ENCODE measurements at regions not wholly inside any gene's neighbourhood (a gene's known extent, or its start where the extent isn't known, plus 50 kb on each side); places are given as distances from the start of the nearest gene placed in this dataset.

DNA sequence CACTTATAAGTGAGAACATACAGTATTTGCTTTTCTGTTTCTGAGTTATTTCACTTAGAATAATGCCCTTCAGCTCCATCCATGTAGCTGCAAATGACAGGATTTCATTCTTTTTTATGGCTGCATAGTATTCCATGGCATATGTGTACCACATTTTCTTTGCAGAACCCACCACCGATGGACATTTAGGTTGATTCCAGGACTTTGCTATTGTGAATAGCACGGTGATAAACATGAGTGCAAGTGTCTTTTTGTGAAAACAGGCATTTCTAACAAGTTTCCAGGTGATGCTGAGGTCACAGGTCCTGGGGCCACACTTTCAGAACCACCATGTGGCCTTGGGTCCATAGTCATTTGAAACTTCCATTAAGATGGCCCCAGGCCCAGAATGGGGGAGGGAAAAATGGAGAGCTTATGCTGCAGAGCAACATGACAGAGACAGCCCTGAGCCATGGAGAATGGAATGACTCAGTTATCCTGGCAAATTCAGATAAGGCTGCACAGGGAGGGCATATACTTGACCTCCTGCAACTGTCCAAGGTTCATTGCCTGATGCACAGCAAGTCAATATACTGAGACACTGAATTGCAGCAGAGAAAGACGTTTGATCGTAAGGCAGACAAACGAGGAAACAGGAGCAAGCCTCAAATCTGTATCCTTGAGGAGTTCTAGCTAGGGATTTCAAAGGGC, 248.0 kb upstream of the GALNT17 start:
- TF ChIP-seq POLR2AphosphoS5 (IDR thresholded peaks at IDR 0.05; ENCODE audit: borderline replicate concordance, low read depth, low read length) = no peak
- no peak for TF ChIP-seq EZH2 (IDR thresholded peaks at IDR 0.05)
- no peak for TF ChIP-seq FOXP2 (optimal IDR thresholded peaks at IDR 0.05; ENCODE audit: control extremely low read depth, extremely low read length, insufficient read depth)

All from SK-N-MC (cell line).